Anterior cingulate cortex (tissue), 58 donors: ENCODE measurements at regions not wholly inside any gene's neighbourhood (a gene's known extent, or its start where the extent isn't known, plus 50 kb on each side); places are given as distances from the start of the nearest gene placed in this dataset.
"Not testable (repeated sequence)": the region's sequence is repeated elsewhere in the genome, so short reads cannot be mapped to it uniquely, and the experiment has no call there.

Experiments used
- DNase-seq, 58 donors: peaks; one replicate each; lab custom pipeline; 2025; lab: John Stamatoyannopoulos, UW

GRCh38 chr3:197373096-197373495 is 74.7 kb upstream of the DLG1 start:
- no peak for DNase-seq

GRCh38 chr3:197372047-197372661 is 73.7 kb upstream of the DLG1 start:
- DNase-seq = peak in 1 of 58 donors; percentile 15

GRCh38 chr3:197371591-197372046 is 73.2 kb upstream of the DLG1 start:
- no peak for DNase-seq

- DNase-seq = no peak
These were observed 71.1 kb upstream of the DLG1 start for GRCh38 chr3:197369545-197369944.

- no peak for DNase-seq
These were observed 70.4 kb upstream of the DLG1 start for GRCh38 chr3:197368821-197369220.

GRCh38 chr3:197368330-197368729 is 69.9 kb upstream of the DLG1 start:
- DNase-seq = no peak

GRCh38 chr3:197367081-197367780 is 68.8 kb upstream of the DLG1 start:
- peak in 13 of 58 donors; percentile 10 to 77 (median 27) for DNase-seq

- peak in 5 of 58 donors; percentile 29 to 51 (median 38) for DNase-seq
These were observed 68.1 kb upstream of the DLG1 start for GRCh38 chr3:197366301-197367044.

GRCh38 chr3:197365586-197365985 is 67.2 kb upstream of the DLG1 start:
- no peak for DNase-seq

- DNase-seq = peak in 8 of 58 donors; percentile 12 to 66 (median 22)
These were observed 66.1 kb upstream of the DLG1 start for GRCh38 chr3:197364410-197365071.

- DNase-seq = no peak
These were observed 65.4 kb upstream of the DLG1 start for GRCh38 chr3:197363553-197364409.

- DNase-seq = no peak
These were observed 63.7 kb upstream of the DLG1 start for GRCh38 chr3:197362081-197362480.

- not testable (repeated sequence) for DNase-seq
These were observed 61.7 kb upstream of the DLG1 start for GRCh38 chr3:197360095-197360494.

- not testable (repeated sequence) for DNase-seq
These were observed 61.1 kb upstream of the DLG1 start for GRCh38 chr3:197359476-197359875.

GRCh38 chr3:197356741-197357140 is 58.3 kb upstream of the DLG1 start:
- DNase-seq = no peak

- peak in 32 of 58 donors; percentile 10 to 80 (median 42) for DNase-seq
These were observed 57.9 kb upstream of the DLG1 start for GRCh38 chr3:197356275-197356674.

- no peak for DNase-seq
These were observed 57.3 kb upstream of the DLG1 start for GRCh38 chr3:197355713-197356112.

- peak in 17 of 58 donors; percentile 11 to 48 (median 22) for DNase-seq
These were observed 56.2 kb upstream of the DLG1 start for GRCh38 chr3:197354568-197355001.

GRCh38 chr3:197353867-197354567 is 55.6 kb upstream of the DLG1 start:
- DNase-seq = no peak
